RWPE2 (cell line): ENCODE measurements at regions not wholly inside any gene's neighbourhood (a gene's known extent, or its start where the extent isn't known, plus 50 kb on each side); places are given as distances from the start of the nearest gene placed in this dataset.

Experiments used
- ATAC-seq: fragments of 200-7000 bp; cut with Tn5 transposase; 3 replicates; pipeline ENCODE4 v1.9.1; 2021; ENCODE audit warnings: low read depth
- DNase-seq: peaks from one replicate; pipeline ENCODE4 v3.0.0-alpha.2; 2020; ENCODE audit warnings: low spot score
- H3K27ac ChIP-seq: fragments of 450-650 bp; 2 replicates; pipeline ENCODE4 v1.5.1; 2017; ENCODE audit warnings: mild to moderate bottlenecking; ENCODE audit not compliant: poor library complexity, severe bottlenecking
- H3K27me3 ChIP-seq: fragments of 250-450 bp; sonication (Bioruptor Pico); 2 replicates; pipeline ENCODE4 v1.5.1; 2021; ENCODE audit warnings: mild to moderate bottlenecking, moderate library complexity; ENCODE audit not compliant: insufficient read depth, poor library complexity, severe bottlenecking
- H3K36me3 ChIP-seq: fragments of 250-450 bp; sonication (Bioruptor Pico); 2 replicates; pipeline ENCODE4 v1.5.1; 2020; ENCODE audit warnings: low read depth, mild to moderate bottlenecking, moderate library complexity
- H3K4me1 ChIP-seq: fragments of 250-450 bp; sonication (Bioruptor Pico); 2 replicates; pipeline ENCODE4 v1.5.1; 2021; ENCODE audit warnings: mild to moderate bottlenecking, moderate library complexity; ENCODE audit not compliant: insufficient read depth, poor library complexity, severe bottlenecking
- H3K4me3 ChIP-seq: fragments of 250-450 bp; sonication (Bioruptor Pico); 2 replicates; pipeline ENCODE4 v1.5.1; 2021; ENCODE audit warnings: mild to moderate bottlenecking, moderate library complexity; ENCODE audit not compliant: severe bottlenecking
- H3K9me3 ChIP-seq: fragments of 250-450 bp; sonication (Bioruptor Pico); 2 replicates; pipeline ENCODE4 v1.5.1; 2021; ENCODE audit warnings: mild to moderate bottlenecking, moderate library complexity; ENCODE audit not compliant: severe bottlenecking
- CTCF ChIP-seq: fragments of 450-650 bp; IDR thresholded peaks from one replicate; pipeline ENCODE4 v1.5.1; 2017; ENCODE audit warnings: mild to moderate bottlenecking, moderate library complexity; ENCODE audit not compliant: poor library complexity, severe bottlenecking

GRCh38 chr13:79767126-79767525 lies 286.2 kb downstream of the NDFIP2 start:
- Histone ChIP-seq H3K27me3 (no peaks in the 10 kb centered on the region), H3K27ac (no peak overlapping the region), H3K4me1 (no peaks in the 10 kb centered on the region), H3K4me3 (no peak overlapping the region), H3K9me3 (peaks cover 4% of the 10 kb centered on the region), H3K36me3 (no peaks in the 10 kb centered on the region)
- TF ChIP-seq CTCF: no peak
- DNase-seq (no peak), ATAC-seq (no peak)

- H3K9me3 ChIP-seq: no peaks in the 10 kb centered on the region
- H3K4me3 ChIP-seq: no peak overlapping the region
- H3K4me1 ChIP-seq: no peaks in the 10 kb centered on the region
- TF ChIP-seq CTCF: no peak
- H3K36me3 ChIP-seq: no peaks in the 10 kb centered on the region
- no peak overlapping the region for H3K27ac ChIP-seq
- no peak for ATAC-seq
- no peak for DNase-seq
- no peaks in the 10 kb centered on the region for H3K27me3 ChIP-seq
Observed at GRCh38 chr13:79765331-79765730, 284.4 kb downstream of the NDFIP2 start.

- no peak for TF ChIP-seq CTCF
- Histone ChIP-seq H3K27me3 (no peaks in the 10 kb centered on the region), H3K36me3 (no peaks in the 10 kb centered on the region), H3K27ac (no peak overlapping the region), H3K9me3 (no peaks in the 10 kb centered on the region), H3K4me3 (no peak overlapping the region), H3K4me1 (no peaks in the 10 kb centered on the region)
- ATAC-seq (peak; percentile 76), DNase-seq (no peak)
Observed at GRCh38 chr13:79749984-79750551, 269.1 kb downstream of the NDFIP2 start.

- no peaks in the 10 kb centered on the region for H3K4me1 ChIP-seq
Observed at GRCh38 chr13:79749566-79749965, 268.6 kb downstream of the NDFIP2 start.

More at GRCh38 chr13:79749566-79749965, 268.6 kb downstream of the NDFIP2 start:
- no peaks in the 10 kb centered on the region for H3K9me3 ChIP-seq
- H3K4me3 ChIP-seq: no peak overlapping the region
- ATAC-seq (no peak), DNase-seq (no peak)
- TF ChIP-seq CTCF: no peak
- H3K27ac ChIP-seq: no peak overlapping the region
- H3K27me3 ChIP-seq: no peaks in the 10 kb centered on the region
- H3K36me3 ChIP-seq: no peaks in the 10 kb centered on the region
